ENCODE measurements at regions not wholly inside any gene's neighbourhood (a gene's known extent, or its start where the extent isn't known, plus 50 kb on each side); places are given as distances from the start of the nearest gene placed in this dataset.
A peak's percentile ranks its signal among the peaks of the same experiment; 100 is the strongest.
"Not testable (repeated sequence)": the region's sequence is repeated elsewhere in the genome, so short reads cannot be mapped to it uniquely, and the experiment has no call there.

DNA sequence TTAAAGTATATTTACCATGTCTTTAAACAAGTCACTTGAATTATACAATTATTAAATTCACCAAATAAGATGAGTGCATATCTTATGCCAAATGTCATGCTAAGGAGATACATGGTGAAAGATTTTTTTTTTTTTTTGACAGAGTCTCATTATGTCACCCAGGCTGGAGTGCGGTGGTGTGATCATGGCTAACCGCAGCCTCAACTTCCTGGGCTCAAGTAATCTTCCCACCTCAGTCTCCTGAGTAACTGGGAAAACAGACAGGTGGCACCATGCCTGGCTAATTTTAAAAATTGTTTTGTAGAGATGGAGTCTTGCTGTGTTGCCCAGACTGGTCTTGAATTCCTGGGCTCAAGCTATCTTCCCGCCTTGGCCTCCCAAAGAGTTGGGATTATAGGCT is 149.0 kb upstream of the GOT2 start:
- Mint-ChIP-seq H3K36me3 (ENCODE audit: low read depth) (no peaks in the 10 kb centered on the region), H3K4me3 (no peak overlapping the region), H3K27ac (no peak overlapping the region), H3K27me3 (peaks cover 3% of the 10 kb centered on the region), H3K9me3 (peaks cover under 1% of the 10 kb centered on the region), H3K4me1 (peaks cover 10% of the 10 kb centered on the region)
- no peak for ATAC-seq (ENCODE audit: low read depth)
- CTCF ChIA-PET: no interaction called here
- POLR2A ChIA-PET: no interaction called here
- no peak for DNase-seq
- TF ChIP-seq, protein P1, sequence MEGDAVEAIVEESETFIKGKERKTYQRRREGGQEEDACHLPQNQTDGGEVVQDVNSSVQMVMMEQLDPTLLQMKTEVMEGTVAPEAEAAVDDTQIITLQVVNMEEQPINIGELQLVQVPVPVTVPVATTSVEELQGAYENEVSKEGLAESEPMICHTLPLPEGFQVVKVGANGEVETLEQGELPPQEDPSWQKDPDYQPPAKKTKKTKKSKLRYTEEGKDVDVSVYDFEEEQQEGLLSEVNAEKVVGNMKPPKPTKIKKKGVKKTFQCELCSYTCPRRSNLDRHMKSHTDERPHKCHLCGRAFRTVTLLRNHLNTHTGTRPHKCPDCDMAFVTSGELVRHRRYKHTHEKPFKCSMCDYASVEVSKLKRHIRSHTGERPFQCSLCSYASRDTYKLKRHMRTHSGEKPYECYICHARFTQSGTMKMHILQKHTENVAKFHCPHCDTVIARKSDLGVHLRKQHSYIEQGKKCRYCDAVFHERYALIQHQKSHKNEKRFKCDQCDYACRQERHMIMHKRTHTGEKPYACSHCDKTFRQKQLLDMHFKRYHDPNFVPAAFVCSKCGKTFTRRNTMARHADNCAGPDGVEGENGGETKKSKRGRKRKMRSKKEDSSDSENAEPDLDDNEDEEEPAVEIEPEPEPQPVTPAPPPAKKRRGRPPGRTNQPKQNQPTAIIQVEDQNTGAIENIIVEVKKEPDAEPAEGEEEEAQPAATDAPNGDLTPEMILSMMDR (IDR thresholded peaks at IDR 0.05): no peak
- intact Hi-C loops (cut with micrococcal nuclease): no loop called here

DNA sequence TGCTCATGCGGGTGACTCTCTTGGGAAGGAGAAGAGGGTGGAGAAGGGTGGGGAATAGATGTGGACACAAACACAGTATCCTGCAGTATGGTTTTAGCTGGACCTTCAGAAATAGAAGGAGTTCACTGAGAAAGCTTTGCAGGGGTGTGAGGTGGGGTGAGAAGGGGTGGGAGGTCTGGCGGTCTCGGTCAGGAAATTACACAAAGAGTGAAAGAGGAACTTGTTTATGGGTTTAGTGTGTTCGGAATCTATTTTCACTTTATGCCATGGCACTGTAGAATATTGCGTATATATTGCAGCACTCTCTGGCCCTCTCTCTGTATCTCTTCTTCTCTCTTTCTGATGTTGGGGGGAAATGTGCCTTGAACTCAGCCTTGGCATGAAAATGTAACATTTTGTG is 148.2 kb upstream of the GOT2 start:
- DNase-seq: no peak
- H3K27ac Mint-ChIP-seq: peak overlapping the region; percentile 46

DNA sequence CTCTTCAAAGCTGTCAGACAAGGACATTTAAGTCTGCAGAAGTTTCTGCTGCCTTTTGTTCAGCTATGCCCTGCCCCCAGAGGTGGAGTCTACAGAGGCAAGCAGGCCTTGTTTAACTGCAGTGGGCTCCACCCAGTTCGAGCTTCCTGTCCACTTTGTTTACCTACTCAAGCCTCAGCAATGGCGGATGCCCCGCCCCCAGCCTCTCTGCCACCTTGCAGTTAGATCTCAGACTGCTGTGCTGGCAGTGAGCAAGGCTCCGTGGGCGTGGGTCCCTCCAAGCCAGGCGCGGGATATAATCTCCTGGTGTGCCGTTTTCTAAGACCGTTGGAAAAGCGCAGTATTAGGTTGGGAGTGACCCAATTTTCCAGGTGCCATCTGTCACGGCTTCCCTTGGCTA is 144.5 kb upstream of the GOT2 start:
- H3K27me3 Mint-ChIP-seq; H3K36me3 Mint-ChIP-seq (ENCODE audit: low read depth); intact Hi-C loops (cut with micrococcal nuclease); POLR2A ChIA-PET; DNase-seq; H3K9me3 Mint-ChIP-seq; H3K27ac Mint-ChIP-seq; H3K4me3 Mint-ChIP-seq; CTCF ChIA-PET; ATAC-seq (ENCODE audit: low read depth): not testable (repeated sequence)
- peaks cover 10% of the 10 kb centered on the region for H3K4me1 Mint-ChIP-seq

More for the DNA sequence above, 148.2 kb upstream of the GOT2 start:
- ChIA-PET CTCF (no interaction called here), POLR2A (no interaction called here)
- Mint-ChIP-seq H3K27me3 (peaks cover 3% of the 10 kb centered on the region), H3K9me3 (peaks cover 3% of the 10 kb centered on the region), H3K4me1 (peaks cover 10% of the 10 kb centered on the region), H3K4me3 (peak overlapping the region; percentile 21), H3K36me3 (ENCODE audit: low read depth) (no peaks in the 10 kb centered on the region)
- TF ChIP-seq, protein P1 (IDR thresholded peaks at IDR 0.05): no peak
- peak; percentile 49 for ATAC-seq (ENCODE audit: low read depth)
- intact Hi-C loops (cut with micrococcal nuclease): no loop called here

DNA sequence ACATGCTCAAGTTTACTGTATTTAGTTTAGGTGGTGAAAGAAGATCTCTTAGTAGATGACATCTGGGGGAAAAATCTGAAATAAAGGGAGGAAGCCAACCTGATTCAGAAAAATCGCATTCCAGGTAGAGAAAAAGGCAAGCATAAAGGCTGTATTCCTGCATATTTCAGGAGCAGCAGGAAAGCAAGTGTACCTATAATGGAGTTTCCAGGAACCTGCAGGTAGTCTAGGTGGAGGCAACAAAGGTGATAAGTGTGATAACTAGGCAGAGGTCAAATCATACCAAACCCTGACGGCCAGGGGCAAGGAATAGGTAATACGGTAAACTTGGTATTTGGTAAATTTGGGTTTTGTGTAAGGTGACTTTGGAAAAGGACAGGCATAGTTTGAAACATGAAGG is 132.8 kb upstream of the GOT2 start:
- H3K4me1 Mint-ChIP-seq: no peaks in the 10 kb centered on the region
- no peaks in the 10 kb centered on the region for H3K27me3 Mint-ChIP-seq
- POLR2A ChIA-PET: no interaction called here
- ATAC-seq (ENCODE audit: low read depth) (no peak), DNase-seq (no peak)
- no peaks in the 10 kb centered on the region for H3K9me3 Mint-ChIP-seq
- no peak overlapping the region for H3K27ac Mint-ChIP-seq
- H3K4me3 Mint-ChIP-seq: no peak overlapping the region
- CTCF ChIA-PET: no interaction called here
- intact Hi-C loops (cut with micrococcal nuclease): no loop called here
- no peaks in the 10 kb centered on the region for H3K36me3 Mint-ChIP-seq (ENCODE audit: low read depth)
- TF ChIP-seq, protein P1 (IDR thresholded peaks at IDR 0.05): no peak

DNA sequence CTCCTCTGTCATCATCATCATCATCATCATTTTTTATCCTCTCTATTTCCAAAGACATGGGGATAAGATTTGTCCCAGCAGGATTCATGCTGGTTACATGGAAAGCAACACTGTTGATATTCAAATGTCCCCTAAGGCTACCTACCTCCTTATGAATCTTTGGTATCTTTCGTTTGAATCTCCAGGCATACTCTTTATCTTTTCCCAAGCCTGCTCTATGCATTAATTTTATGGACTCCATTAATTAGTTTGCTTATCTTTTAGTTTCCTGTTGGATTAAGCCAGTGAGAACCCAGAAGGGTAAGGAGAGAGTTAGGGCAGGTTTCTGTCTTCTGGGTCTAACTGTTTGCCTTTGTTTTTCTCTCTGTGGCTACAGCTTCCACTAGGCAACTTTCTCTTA is 129.6 kb upstream of the GOT2 start:
- H3K4me3 Mint-ChIP-seq: no peak overlapping the region
- DNase-seq (no peak), ATAC-seq (ENCODE audit: low read depth) (no peak)
- intact Hi-C loops (cut with micrococcal nuclease): no loop called here
- no peaks in the 10 kb centered on the region for H3K4me1 Mint-ChIP-seq
- H3K36me3 Mint-ChIP-seq (ENCODE audit: low read depth): no peaks in the 10 kb centered on the region
- ChIA-PET CTCF (no interaction called here), POLR2A (no interaction called here)
- no peak overlapping the region for H3K27ac Mint-ChIP-seq
- TF ChIP-seq, protein P1 (IDR thresholded peaks at IDR 0.05): no peak
- peaks cover 2% of the 10 kb centered on the region for H3K27me3 Mint-ChIP-seq
- no peaks in the 10 kb centered on the region for H3K9me3 Mint-ChIP-seq

DNA sequence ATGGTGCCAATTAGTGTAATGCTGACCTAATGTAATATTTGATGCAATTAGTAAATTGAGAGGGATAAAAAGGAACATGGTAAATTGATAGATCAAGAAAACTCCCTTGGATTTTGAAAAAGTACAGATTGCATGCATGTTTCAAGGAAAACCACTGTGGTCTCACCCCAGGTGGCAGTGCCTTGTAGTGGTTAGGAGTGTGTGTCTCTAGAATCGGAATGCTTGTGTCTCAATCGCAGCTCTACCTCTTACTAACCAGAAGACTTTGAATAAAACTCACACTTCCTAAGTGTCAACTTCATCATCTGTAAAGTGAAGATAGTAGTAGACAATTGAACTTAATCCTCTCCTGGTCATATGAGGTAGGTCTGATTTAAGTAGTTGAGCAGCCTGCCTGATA is 128.9 kb upstream of the GOT2 start:
- TF ChIP-seq, protein P1 (IDR thresholded peaks at IDR 0.05): no peak
- DNase-seq: no peak
- Mint-ChIP-seq H3K27me3 (peaks cover 2% of the 10 kb centered on the region), H3K9me3 (no peaks in the 10 kb centered on the region), H3K27ac (no peak overlapping the region), H3K4me1 (no peaks in the 10 kb centered on the region), H3K4me3 (no peak overlapping the region), H3K36me3 (ENCODE audit: low read depth) (no peaks in the 10 kb centered on the region)
- intact Hi-C loops (cut with micrococcal nuclease): no loop called here
- CTCF ChIA-PET: no interaction called here
- ATAC-seq (ENCODE audit: low read depth): no peak
- POLR2A ChIA-PET: no interaction called here
